ENCODE measurements at regions not wholly inside any gene's neighbourhood (a gene's known extent, or its start where the extent isn't known, plus 50 kb on each side); places are given as distances from the start of the nearest gene placed in this dataset.

- H3K4me3 ChIP-seq = no peak overlapping the region
- H3K4me1 ChIP-seq = peaks cover 0 to 3% (median 0%) of the 10 kb centered on the region in 4 donors
- H3K27ac ChIP-seq = no peak overlapping the region
- TF ChIP-seq CTCF (IDR thresholded peaks at IDR 0.05) (no peak), POLR2A (IDR thresholded peaks at IDR 0.05) (no peak)
- no peaks in the 10 kb centered on the region for H3K36me3 ChIP-seq
- no peaks in the 10 kb centered on the region for H3K27me3 ChIP-seq
- H3K9me3 ChIP-seq = no peaks in the 10 kb centered on the region
- DNase-seq = no peak
These were observed 58.5 kb upstream of the SESN3 start for GRCh38 chr11:95289378-95290101.

- Histone ChIP-seq H3K4me1 (peaks cover 0 to 8% (median 0%) of the 10 kb centered on the region in 4 donors), H3K27ac (no peak overlapping the region), H3K36me3 (no peaks in the 10 kb centered on the region), H3K27me3 (no peaks in the 10 kb centered on the region), H3K4me3 (no peak overlapping the region), H3K9me3 (no peaks in the 10 kb centered on the region)
- no peak for DNase-seq
- TF ChIP-seq CTCF (IDR thresholded peaks at IDR 0.05) = no peak
- TF ChIP-seq POLR2A (IDR thresholded peaks at IDR 0.05) = no peak
These were observed 53.4 kb upstream of the SESN3 start for GRCh38 chr11:95284057-95285052.

- TF ChIP-seq CTCF (IDR thresholded peaks at IDR 0.05) (no peak), POLR2A (IDR thresholded peaks at IDR 0.05) (no peak)
- Histone ChIP-seq H3K4me1 (peaks cover 0 to 8% (median 0%) of the 10 kb centered on the region in 4 donors), H3K4me3 (no peak overlapping the region), H3K27me3 (no peaks in the 10 kb centered on the region), H3K9me3 (no peaks in the 10 kb centered on the region), H3K27ac (no peak overlapping the region), H3K36me3 (no peaks in the 10 kb centered on the region)
- no peak for DNase-seq
These were observed 52.6 kb upstream of the SESN3 start for GRCh38 chr11:95283650-95284049.

- no peak overlapping the region for H3K4me3 ChIP-seq
- no peak overlapping the region for H3K27ac ChIP-seq
- H3K9me3 ChIP-seq = no peaks in the 10 kb centered on the region
- no peak for TF ChIP-seq POLR2A (IDR thresholded peaks at IDR 0.05)
- no peak for TF ChIP-seq CTCF (IDR thresholded peaks at IDR 0.05)
- H3K4me1 ChIP-seq = peaks cover 0 to 8% (median 0%) of the 10 kb centered on the region in 4 donors
- no peak for DNase-seq
- H3K27me3 ChIP-seq = no peaks in the 10 kb centered on the region
- no peaks in the 10 kb centered on the region for H3K36me3 ChIP-seq
These were observed 52.1 kb upstream of the SESN3 start for GRCh38 chr11:95283146-95283545.

- no peak overlapping the region for H3K27ac ChIP-seq
- TF ChIP-seq POLR2A (IDR thresholded peaks at IDR 0.05) = no peak
- H3K27me3 ChIP-seq = no peaks in the 10 kb centered on the region
- no peaks in the 10 kb centered on the region for H3K36me3 ChIP-seq
- H3K4me1 ChIP-seq = peaks cover 0 to 8% (median 0%) of the 10 kb centered on the region in 4 donors
- no peaks in the 10 kb centered on the region for H3K9me3 ChIP-seq
- DNase-seq = peak in 2 of 3 donors; percentile 54 to 72
- H3K4me3 ChIP-seq = no peak overlapping the region
These were observed 51.3 kb upstream of the SESN3 start for GRCh38 chr11:95282291-95282751.

All from Peyer's patch (tissue), 4 donors.